Epidermal melanocyte (primary cell): ENCODE measurements at regions not wholly inside any gene's neighbourhood (a gene's known extent, or its start where the extent isn't known, plus 50 kb on each side); places are given as distances from the start of the nearest gene placed in this dataset.

ENCODE experiments used
- DNase-seq: peaks from one replicate; pipeline ENCODE4 v3.0.0; 2011; ENCODE audit warnings: low spot score; ENCODE audit not compliant: insufficient read length

- DNase-seq, result no peak
Observed at GRCh38 chr7:47639495-47640110, 57.7 kb upstream of the TNS3 start.

GRCh38 chr7:47638679-47639315 lies 56.9 kb upstream of the TNS3 start:
- no peak for DNase-seq

DNA sequence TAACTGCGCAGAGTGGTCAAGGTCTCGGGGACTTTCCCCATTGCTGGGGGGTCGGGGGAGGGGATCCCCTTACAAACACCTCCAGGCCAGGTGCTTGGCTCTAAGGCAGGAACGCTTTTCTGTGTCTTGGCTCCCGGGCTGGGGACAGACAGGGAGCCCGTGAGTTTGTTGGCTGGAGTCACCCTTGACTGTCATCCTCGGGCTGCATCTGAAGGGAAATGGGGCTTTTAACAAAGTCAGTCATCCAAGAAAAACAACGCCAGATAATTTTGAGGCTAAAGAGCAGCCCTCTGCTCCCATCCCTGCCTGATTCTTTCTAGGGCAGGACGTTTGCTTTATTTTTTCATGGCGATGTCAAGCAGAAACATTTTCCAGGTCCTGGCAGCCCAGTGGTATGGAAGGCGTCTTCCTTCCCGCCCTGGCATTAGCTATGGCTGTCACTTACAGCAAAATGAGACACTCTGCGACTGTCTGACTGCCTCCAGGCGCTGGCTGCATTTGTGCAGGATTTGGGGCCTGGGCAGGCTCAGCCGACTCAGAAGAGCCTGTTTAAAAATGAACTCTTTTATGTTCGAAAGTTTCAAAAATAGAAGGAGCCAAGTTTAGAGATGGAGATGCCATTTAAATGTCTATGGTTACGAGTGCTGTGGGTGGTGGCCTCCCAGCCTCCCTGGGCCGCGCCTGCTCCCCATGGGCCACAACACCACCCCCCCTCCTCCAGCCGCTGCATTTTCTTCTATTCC lies 54.7 kb upstream of the TNS3 start:
- no peak for DNase-seq

DNA sequence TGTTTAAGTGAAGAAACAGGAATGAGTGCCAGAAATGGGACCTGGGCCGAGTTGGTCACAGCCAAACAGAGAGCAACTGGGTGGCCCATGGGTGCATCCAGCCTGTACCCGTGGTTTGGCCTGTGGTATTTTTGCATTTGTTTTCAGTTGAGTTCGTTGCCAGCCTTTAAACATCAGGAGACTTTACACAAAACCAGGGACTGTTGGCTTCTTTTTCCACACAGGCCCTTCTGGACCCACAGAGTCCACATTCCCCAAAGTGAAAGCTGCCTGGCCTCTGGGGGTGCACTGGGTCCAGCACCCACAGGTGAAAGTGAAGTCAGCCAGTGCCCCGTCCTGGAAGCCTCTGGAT lies 54.1 kb upstream of the TNS3 start:
- DNase-seq, result no peak

DNA sequence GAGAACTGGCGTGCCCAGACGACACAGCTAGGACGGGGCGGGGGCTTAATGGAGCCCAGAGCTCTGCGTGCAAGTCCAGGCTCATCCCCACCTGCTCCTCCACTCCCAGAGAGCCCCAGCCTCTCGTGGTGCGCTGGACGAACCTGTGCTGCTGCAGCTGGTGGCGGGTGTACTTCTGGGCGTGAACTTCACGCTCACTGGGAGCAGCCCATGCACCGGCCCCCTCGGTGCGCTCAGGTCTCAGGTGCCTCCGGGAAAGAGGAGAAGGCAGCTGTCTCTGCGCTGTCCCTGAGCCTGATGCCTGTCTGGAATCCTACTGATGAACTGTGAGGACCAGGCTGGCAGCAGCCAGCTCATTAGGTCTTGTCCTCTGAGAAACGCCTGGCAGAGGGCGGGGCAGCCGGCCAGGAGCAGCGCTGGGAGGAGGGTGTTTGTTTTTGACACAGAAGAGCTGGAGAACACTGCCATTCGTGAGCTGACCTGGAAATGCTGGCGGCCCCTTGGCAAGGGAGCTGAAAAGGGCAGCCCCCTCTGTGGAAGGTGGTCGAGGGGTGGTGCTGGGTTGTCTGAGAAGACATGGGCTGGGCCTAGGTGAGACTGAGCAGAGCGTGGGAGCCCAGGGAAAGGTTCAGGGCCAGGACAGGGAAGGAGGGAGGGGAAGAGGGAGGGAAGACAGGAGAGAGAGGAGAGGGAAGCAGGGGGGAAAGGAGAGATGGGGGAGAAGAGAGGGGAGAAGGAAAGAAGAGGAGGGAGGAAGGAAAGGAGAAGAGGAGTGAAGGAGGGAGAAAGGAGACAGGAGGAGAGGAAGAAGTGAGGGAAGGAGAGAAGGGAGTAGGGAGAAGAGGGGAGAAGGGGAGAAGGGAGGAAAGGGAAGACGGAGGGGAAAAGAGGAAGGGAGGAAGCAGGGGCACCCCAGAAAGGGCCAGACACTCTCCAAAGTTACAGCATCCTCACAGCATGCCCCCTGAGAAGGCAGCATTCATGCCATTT lies 53.5 kb upstream of the TNS3 start:
- DNase-seq, result no peak

- DNase-seq, result no peak
Observed at GRCh38 chr7:47634273-47634672, 52.4 kb upstream of the TNS3 start.

GRCh38 chr7:47633134-47633533 lies 51.2 kb upstream of the TNS3 start:
- no peak for DNase-seq
